ENCODE measurements at regions not wholly inside any gene's neighbourhood (a gene's known extent, or its start where the extent isn't known, plus 50 kb on each side); places are given as distances from the start of the nearest gene placed in this dataset.

DNA sequence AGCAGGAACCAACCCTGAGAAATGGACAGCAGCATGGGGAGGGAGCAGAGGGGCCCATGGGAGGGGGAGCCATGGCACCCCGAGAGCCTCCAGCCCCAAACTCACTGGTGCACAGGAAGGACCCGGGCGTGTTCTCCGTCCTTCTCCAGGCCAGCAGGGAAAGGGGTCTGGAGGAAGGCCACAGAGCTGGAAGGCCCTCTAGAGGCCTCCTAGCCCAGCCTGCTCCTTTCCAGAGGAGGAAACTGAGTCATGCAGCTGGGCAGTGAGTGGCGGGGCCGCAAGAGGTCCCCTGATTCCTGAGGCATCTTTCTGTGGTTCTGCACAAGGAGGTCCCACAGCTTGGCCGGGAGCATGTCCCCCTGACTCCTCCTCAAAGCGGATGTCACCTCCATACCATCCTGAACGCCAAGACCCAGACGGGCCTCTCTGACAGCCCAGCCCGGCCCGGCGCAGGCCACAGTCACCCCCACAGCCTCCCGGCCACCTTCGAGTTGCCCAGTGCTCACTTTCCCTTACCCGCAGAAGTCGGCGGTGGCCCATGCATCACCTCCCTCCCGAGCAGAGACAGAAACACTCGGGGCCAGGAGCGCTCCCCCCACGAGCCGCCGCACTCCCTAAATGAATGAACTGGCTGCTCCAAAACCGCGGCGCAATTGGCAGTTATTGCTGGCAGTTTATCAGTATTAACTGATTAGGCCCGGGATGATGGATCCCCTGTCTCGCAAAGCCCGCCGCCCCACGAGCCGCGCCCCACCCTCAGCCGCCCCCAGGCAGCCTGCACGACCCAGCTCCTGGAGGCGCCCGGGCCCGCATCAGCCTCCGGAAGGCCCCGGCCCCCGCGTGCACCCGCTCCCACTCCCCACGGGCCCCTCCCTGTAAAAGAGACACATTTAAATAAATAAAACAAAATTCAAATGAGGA, 272.5 kb downstream of the BUD13 start:
- Mint-ChIP-seq H3K9me3 (no peaks in the 10 kb centered on the region), H3K4me1 (peaks cover 5% of the 10 kb centered on the region), H3K27ac (no peak overlapping the region), H3K27me3 (peaks cover 62% of the 10 kb centered on the region), H3K4me3 (no peak overlapping the region), H3K36me3 (no peaks in the 10 kb centered on the region)
- ATAC-seq, result no peak

DNA sequence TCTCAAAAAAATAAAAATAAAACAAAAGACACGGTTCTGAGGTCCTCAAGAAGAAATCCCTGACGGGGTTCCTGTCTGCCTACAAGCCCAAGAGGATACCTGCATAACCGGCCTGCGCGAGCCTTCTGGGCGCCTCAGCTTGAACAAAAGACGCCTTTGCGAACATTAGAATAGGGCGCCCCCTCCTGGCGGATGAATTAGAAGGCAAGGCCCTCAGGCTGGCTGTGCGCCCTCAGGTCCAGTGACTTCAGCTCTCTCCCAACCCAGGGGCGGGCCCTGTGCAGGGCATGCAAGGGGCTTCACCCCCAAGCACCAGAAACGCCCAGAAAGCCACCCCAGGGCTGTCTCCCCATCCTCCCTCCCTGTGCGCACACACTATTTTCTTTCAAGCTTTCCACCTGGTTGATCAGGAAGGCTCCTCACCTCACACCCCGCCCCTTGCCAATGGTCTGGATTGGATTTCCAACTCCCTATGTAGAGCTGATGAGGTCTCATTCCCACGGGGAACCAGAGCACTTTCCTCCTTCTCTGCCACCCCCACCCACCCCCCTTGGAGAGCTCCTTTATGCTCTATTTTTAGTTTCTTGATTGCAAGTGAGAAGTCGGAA, 273.3 kb downstream of the BUD13 start:
- Mint-ChIP-seq H3K4me3 (no peak overlapping the region), H3K27ac (no peak overlapping the region), H3K27me3 (peaks cover 54% of the 10 kb centered on the region), H3K9me3 (no peaks in the 10 kb centered on the region), H3K36me3 (no peaks in the 10 kb centered on the region), H3K4me1 (peaks cover 5% of the 10 kb centered on the region)
- ATAC-seq, result peak; percentile 53

DNA sequence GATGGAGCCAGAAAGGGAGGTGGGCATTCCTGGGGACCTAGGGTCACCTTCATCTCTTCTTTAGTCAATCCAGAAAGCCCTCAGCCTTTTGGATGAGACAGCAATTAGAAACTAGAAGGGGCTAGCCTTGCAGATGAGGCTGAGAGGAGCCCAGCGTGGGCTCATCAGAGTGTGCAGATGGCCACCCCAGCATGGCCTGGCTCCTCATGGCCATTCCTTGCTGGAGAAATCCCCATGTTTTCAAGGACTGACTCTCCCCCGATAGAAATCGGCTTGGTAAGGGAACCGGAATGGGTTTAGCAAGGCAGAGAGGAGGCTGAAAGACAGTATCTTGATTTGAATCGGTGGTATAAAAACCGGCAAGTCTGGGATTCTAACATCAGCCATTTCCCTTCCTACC, 274.6 kb downstream of the BUD13 start:
- H3K27ac Mint-ChIP-seq, result no peak overlapping the region
- H3K36me3 Mint-ChIP-seq, result no peaks in the 10 kb centered on the region
- ATAC-seq, result no peak
- H3K4me1 Mint-ChIP-seq, result peaks cover 5% of the 10 kb centered on the region
- no peak overlapping the region for H3K4me3 Mint-ChIP-seq
- peaks cover 41% of the 10 kb centered on the region for H3K27me3 Mint-ChIP-seq
- H3K9me3 Mint-ChIP-seq, result no peaks in the 10 kb centered on the region

DNA sequence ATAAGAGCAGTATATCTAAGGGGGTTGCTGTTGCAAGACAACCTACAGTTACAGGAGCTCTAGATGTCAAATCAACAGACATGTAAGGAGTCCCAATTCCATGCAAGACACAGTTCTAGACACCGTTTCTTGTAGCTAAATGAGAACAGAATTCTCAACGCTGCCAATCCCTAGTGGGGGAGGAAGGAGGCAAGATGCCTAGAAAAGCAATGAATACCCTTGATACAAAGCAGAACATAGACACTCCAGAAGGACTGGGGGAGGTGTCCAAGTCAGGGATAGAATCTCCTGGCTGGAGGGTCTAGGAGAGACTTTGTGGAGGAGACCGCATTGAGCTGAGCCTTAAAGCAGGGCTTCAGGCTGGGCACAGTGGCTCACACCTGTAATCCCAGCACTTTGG, 280.2 kb downstream of the BUD13 start:
- Mint-ChIP-seq H3K27ac (no peak overlapping the region), H3K9me3 (no peaks in the 10 kb centered on the region), H3K27me3 (peaks cover 6% of the 10 kb centered on the region), H3K4me1 (no peaks in the 10 kb centered on the region), H3K4me3 (no peak overlapping the region), H3K36me3 (no peaks in the 10 kb centered on the region)
- no peak for ATAC-seq

DNA sequence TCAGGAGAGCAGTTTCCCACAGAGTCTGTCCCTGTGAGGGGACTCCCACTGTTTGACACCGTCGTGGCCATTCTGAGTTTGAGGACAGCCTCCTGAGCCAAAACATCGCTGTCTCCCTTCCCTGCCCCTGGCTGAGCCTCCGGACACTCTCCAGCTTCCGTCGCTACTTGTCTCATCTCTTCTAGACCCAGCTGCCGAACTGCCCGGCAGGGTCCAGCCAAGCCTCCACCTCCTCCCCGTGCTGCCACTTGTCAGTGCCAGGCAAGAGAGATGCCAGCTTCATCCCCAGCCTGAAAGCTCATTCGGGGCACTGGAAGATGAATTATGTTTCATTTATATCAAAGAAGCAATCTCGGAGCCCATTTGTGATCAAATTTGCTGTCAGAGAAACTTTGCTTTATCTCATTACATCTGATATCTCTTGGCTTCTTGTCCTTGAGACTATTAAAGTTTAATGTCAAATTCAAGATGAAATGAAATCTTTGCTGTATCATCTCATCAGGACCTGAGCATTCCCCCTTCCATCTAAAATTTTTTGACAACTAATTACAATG, 283.9 kb downstream of the BUD13 start:
- ATAC-seq, result no peak
- Mint-ChIP-seq H3K27ac (no peak overlapping the region), H3K4me1 (no peaks in the 10 kb centered on the region), H3K9me3 (no peaks in the 10 kb centered on the region), H3K4me3 (no peak overlapping the region), H3K36me3 (no peaks in the 10 kb centered on the region), H3K27me3 (peaks cover 16% of the 10 kb centered on the region)

DNA sequence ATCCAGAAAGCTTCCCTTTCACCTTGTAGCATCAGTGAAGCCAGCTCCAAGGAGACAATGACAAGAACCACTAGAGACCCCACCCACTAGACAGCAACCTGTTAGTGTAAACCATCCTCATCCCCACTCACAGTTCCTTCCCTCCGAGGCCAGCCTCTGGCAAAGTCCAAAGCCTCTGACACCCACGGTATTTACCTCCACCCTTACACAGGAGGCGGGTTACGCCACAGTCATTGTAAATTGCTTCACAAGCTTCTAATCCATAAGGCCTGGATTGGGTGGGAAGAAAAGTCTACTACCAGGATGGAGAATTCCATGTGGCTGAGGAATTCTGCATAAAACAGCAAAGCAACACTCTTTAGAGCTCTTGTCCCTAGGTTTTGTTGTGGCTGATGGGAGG, 287.4 kb downstream of the BUD13 start:
- Mint-ChIP-seq H3K4me1 (no peaks in the 10 kb centered on the region), H3K4me3 (no peak overlapping the region), H3K27me3 (peaks cover 16% of the 10 kb centered on the region), H3K27ac (no peak overlapping the region), H3K9me3 (no peaks in the 10 kb centered on the region), H3K36me3 (no peaks in the 10 kb centered on the region)
- ATAC-seq, result no peak

DNA sequence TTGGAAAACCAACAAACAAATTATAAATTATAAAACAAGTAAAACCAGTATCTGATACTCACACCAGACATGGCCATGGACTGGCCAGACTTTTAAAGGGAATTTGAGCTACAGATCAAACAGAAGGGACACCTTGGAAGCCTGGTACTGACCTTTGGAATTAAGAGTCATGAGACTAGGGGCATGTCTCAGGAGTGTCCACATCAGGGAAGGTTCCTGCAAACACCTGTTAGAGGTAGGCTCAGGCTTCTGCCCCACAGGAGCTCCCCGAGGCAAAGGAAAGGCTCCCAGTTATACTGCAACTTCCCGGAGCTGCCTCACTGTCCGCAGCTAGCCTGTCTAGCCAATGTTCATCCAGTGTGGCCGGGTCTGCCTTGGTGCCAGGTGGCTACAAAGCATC, 290.1 kb downstream of the BUD13 start:
- peaks cover 9% of the 10 kb centered on the region for H3K27me3 Mint-ChIP-seq
- no peaks in the 10 kb centered on the region for H3K4me1 Mint-ChIP-seq
- H3K27ac Mint-ChIP-seq, result no peak overlapping the region
- H3K9me3 Mint-ChIP-seq, result no peaks in the 10 kb centered on the region
- no peak overlapping the region for H3K4me3 Mint-ChIP-seq
- H3K36me3 Mint-ChIP-seq, result no peaks in the 10 kb centered on the region
- ATAC-seq, result no peak

DNA sequence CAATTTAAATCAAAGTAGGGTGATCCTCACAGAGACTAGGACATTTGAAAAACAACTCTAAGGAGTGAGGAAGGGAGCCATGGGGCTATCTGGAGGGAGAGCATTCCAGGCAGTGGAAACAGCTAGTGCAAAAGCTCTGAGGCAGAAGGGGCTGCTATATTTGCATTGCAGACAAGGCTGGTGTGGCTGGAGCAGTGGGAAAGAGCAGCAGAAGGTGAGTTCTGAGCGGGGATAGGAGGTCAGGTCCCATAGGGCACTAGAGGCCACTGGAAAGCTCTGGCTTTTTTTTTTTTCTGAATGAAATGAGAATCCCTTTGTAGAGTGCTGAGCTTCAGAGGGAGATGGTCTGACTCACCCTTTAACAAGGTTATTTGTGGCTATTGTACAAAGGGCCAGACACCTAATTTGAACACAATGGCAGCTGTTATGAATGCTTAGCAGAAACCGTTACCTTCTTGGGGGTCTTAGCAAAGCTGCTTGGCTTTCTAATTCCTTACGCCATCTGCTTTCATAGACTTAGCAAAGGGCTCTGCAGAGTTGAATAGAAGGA, 291.6 kb downstream of the BUD13 start:
- no peaks in the 10 kb centered on the region for H3K36me3 Mint-ChIP-seq
- ATAC-seq, result no peak
- H3K27me3 Mint-ChIP-seq, result peaks cover 6% of the 10 kb centered on the region
- no peak overlapping the region for H3K27ac Mint-ChIP-seq
- H3K4me1 Mint-ChIP-seq, result no peaks in the 10 kb centered on the region
- no peaks in the 10 kb centered on the region for H3K9me3 Mint-ChIP-seq
- H3K4me3 Mint-ChIP-seq, result no peak overlapping the region

DNA sequence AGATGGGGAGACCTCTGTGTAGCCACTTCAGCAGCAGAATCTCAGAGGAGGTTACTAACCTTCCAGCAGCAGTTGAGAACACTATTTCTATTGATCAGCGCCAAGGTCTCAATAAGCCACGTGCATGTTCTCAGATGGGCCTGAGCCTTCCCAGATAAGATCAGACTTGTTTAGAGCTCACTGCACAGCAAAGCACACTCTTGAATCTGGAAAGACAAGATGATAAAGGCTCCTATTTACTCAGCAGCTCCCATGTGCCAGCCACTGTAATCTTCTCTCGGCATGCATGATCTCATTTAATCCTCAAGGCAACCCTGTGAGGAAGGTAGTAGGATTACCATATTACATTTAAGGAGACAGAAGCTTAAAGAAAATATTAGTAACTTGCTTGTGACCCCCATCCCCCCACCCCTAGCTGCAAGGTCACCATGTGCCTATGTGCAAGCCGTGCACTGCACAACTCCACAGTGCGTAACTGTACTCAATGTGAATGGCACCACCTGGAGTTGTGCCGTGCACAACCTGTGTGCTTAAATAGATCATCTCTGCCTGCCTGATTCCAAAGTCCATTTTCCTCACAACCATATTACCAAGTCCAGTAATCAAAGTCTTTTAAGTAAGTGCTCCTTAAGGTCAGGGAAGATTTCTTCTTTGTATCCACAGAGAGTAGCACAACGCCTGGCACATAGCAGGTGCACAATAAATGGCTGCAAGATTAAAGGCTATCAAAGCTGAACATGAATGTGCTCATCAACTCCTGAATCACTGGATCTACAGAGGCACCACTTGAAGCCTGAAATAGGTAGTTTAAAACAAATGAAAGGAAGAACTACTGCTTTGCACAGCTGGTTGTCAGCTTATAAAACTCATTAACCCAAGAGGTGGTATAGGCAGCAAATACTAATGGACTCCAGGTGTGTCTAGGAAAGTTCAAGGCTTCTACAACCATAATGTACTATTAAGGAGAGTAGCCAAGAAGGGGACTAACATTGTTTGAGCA, 293.8 kb downstream of the BUD13 start:
- no peaks in the 10 kb centered on the region for H3K36me3 Mint-ChIP-seq

DNA sequence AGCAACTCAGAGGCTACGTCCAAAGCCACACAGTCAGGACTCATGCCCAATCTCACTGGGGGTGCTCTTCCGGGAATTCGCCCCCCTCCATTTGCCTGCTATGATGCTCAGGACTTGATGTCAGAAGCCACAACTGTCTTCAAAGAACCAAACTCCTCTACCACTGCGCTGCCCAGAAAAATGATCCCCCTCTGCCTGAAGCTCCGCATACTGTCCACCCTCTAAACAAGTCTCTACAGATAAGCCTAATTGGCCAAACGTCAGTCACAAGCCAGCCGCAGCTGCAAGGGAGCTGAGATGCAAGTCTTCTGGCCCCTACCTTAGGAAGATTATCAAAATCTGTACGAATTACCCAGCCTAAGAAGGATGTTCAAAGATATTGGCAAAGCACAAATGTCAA, 294.6 kb downstream of the BUD13 start:
- Mint-ChIP-seq H3K4me3 (no peak overlapping the region), H3K9me3 (no peaks in the 10 kb centered on the region), H3K4me1 (no peaks in the 10 kb centered on the region), H3K27ac (no peak overlapping the region), H3K27me3 (no peaks in the 10 kb centered on the region), H3K36me3 (no peaks in the 10 kb centered on the region)
- no peak for ATAC-seq

More for the DNA sequence above, 293.8 kb downstream of the BUD13 start:
- H3K4me1 Mint-ChIP-seq, result no peaks in the 10 kb centered on the region
- no peak overlapping the region for H3K4me3 Mint-ChIP-seq
- H3K27me3 Mint-ChIP-seq, result no peaks in the 10 kb centered on the region
- no peaks in the 10 kb centered on the region for H3K9me3 Mint-ChIP-seq
- no peak overlapping the region for H3K27ac Mint-ChIP-seq
- no peak for ATAC-seq

DNA sequence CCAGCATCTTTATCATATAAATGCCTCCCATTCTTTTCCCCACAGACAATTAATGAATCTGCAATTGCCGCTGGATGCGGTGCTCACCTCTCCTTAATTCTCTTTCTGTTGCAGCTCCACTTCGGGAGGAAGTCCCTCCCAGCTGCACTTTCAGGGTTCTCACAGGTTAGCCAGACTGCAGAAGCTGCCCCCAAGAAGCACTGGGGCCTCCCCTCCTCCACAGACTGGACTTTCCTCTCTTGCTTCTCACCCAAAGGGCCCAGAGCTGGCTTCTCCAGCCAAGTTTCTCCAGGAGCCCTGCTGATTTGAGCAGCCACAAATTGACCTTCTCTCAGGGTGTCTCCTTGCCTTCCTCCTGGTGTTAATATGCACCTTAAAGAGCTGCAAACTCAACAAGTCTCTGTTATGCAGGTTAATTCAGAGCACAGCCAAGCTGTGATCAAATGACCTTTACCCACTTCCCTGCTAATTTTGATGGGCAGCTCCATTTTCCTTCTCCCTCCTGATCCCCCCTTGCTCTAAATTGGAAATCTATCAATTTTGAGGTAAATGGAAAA, 298.9 kb downstream of the BUD13 start:
- H3K36me3 Mint-ChIP-seq, result no peaks in the 10 kb centered on the region
- H3K27ac Mint-ChIP-seq, result no peak overlapping the region
- H3K4me3 Mint-ChIP-seq, result no peak overlapping the region
- H3K9me3 Mint-ChIP-seq, result peaks cover 6% of the 10 kb centered on the region
- peaks cover 7% of the 10 kb centered on the region for H3K27me3 Mint-ChIP-seq
- ATAC-seq, result no peak
- H3K4me1 Mint-ChIP-seq, result no peaks in the 10 kb centered on the region

DNA sequence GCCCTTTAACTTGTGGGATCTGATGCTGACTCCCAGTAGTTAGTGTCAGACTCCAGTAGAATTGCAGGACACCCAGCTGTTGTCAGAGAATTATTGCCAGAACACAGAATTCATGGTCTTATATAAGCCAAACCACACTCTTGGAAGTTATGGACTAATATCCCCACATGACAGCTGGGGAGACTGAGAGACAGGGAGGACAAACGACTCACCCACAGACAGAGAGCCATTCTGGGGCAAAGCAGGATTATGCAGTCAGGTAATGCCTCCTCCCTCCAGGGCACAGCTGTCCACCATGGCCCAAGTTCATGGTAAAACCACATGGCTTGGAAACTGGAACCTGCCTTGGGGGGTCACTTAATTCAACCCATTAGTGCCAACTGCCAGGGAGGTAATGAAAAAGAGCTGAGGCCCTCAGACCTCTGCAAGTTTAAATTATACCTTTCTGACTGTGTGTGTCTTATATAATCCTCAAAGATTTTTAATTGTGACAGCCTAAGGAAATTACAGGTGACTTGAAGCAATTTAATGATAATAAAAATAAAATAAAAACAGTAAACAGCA, 299.5 kb downstream of the BUD13 start:
- Mint-ChIP-seq H3K27me3 (peaks cover 7% of the 10 kb centered on the region), H3K27ac (no peak overlapping the region), H3K36me3 (no peaks in the 10 kb centered on the region), H3K9me3 (peaks cover 6% of the 10 kb centered on the region), H3K4me1 (no peaks in the 10 kb centered on the region), H3K4me3 (no peak overlapping the region)
- ATAC-seq, result no peak

DNA sequence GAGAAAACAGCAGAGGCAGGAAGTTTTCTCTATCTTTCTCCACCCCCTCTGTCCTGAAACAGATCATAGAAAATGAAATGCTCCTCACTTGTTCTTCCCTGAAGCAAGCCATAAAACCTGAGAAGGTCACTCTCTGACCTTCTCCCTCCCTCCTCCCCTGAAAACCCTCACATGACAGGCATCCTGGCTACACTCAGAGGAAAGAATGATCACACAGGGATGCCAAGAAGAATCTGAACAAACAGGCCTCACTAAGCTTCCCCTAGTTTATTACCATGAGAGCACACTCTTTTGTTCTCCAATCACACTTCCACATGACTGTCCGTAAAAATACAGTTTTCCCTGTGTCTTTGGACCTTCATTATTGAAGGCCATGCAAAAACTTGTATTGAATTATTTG, 300.1 kb downstream of the BUD13 start:
- Mint-ChIP-seq H3K4me1 (no peaks in the 10 kb centered on the region), H3K27ac (no peak overlapping the region), H3K36me3 (no peaks in the 10 kb centered on the region), H3K4me3 (no peak overlapping the region), H3K27me3 (peaks cover 7% of the 10 kb centered on the region), H3K9me3 (peaks cover 6% of the 10 kb centered on the region)
- no peak for ATAC-seq

DNA sequence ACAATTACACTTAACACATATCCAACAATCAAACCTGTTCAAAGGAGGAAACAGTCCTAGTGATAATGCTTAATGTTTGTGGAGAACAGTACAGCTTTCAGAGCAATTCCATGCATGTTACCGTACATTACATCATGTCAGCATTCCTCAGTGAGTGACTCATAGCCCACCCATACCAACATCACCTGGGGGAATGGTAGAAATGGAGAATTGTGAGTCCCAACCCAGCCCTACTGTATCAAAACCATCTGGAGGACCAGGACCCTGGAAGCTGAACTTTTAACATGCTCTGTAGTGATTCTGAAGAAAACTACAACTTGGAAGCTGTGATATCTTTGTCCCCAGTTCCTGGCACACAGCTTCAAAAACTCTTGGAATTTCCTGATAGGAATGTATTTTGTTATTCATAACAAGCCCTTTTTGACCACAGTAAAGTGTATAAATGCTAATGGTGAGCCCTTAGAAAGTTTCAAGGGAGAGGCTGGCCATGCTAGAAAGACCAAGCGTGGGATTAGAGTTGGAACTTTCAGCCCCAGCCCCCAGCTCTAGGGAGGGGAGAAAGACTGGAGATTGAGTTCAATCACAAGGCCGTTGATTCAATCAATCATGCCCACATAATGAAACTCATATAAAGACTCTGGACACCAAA, 301.1 kb downstream of the BUD13 start:
- no peak for ATAC-seq
- Mint-ChIP-seq H3K27ac (no peak overlapping the region), H3K4me1 (no peaks in the 10 kb centered on the region)

More for the DNA sequence above, 301.1 kb downstream of the BUD13 start:
- Mint-ChIP-seq H3K27me3 (peaks cover 7% of the 10 kb centered on the region), H3K36me3 (no peaks in the 10 kb centered on the region), H3K9me3 (peaks cover 6% of the 10 kb centered on the region), H3K4me3 (no peak overlapping the region)
